K562 (cell line): ENCODE measurements at regions not wholly inside any gene's neighbourhood (a gene's known extent, or its start where the extent isn't known, plus 50 kb on each side); places are given as distances from the start of the nearest gene placed in this dataset.

ENCODE experiments used
- ATAC-seq: fragments of 200-7000 bp; cut with Tn5 transposase; 3 replicates; pipeline ENCODE4 v1.9.1; 2020; ENCODE audit warnings: moderate library complexity
- BruUV-seq: library from RNA; stranded (reverse); fragments of 400-500 nt; replicated peaks from 2 replicates; lab custom pipeline; 2021; lab: Mats Ljungman, UMichigan
- CTCF ChIA-PET: fragments of 300-600 bp; formaldehyde crosslinking; extraction: SDS; loops from one replicate; lab custom pipeline; 2021; ENCODE audit warnings: low intra/inter-chr PET ratio; lab: Yijun Ruan, JAX
- POLR2A ChIA-PET: fragments of 300-600, 350-650 bp; sonication (Branson Sonifier 250); formaldehyde crosslinking; extraction: SDS; loops from one replicate; lab custom pipeline; 2021; ENCODE audit warnings: antibody characterized with exemption, inconsistent platforms; lab: Yijun Ruan, JAX
- DNase-seq, 4 experiments: peaks; one replicate each; pipeline versions ENCODE4 v3.0.0 to v3.0.0-alpha.2; 2011 to 2018; ENCODE audit warnings: low spot score in 3 of 4, mixed read lengths in 3 of 4; ENCODE audit errors: extremely low read depth in 1 of 4
- FAIRE-seq: peaks from 2 replicates; lab custom pipeline; 2011; peaks lifted over from hg19 to GRCh38; lab: Jason Lieb, UNC
- H2AFZ ChIP-seq: 2 replicates; pipeline ENCODE4 v1.6.0; 2011; ENCODE audit warnings: low read depth, low read length, control low read depth, inconsistent platforms
- H3K27ac ChIP-seq: fragments of 200-600 bp; 3 replicates; pipeline ENCODE4 v1.8.0; 2011; ENCODE audit warnings: low read depth, mild to moderate bottlenecking, control low read depth, inconsistent platforms, low read length, moderate library complexity, mixed read lengths; ENCODE audit errors: extremely low read depth
- H3K27me3 ChIP-seq, 2 experiments: fragments of 300-600 bp in 1 of 2; 2 replicates in 1 of 2; 3 replicates in 1 of 2; pipeline versions ENCODE4 v1.6.0 to v1.8.0; 2011; ENCODE audit warnings: inconsistent platforms in 2 of 2, low read length in 2 of 2, mild to moderate bottlenecking in 1 of 2, mixed read lengths in 1 of 2, moderate library complexity in 1 of 2; ENCODE audit not compliant: control insufficient read depth in 2 of 2, insufficient read depth in 2 of 2
- H3K36me3 ChIP-seq: fragments of 300-600 bp; 3 replicates; pipeline ENCODE4 v1.8.0; 2011; ENCODE audit warnings: mild to moderate bottlenecking, low read length, inconsistent platforms; ENCODE audit not compliant: control insufficient read depth, insufficient read depth
- H3K4me1 ChIP-seq, 2 experiments: fragments of 200-600 bp in 1 of 2; replicated peaks in 1 of 2; 2 replicates in 1 of 2; 3 replicates in 1 of 2; pipeline versions ENCODE4 v1.5.1 to v1.8.0; 2011; ENCODE audit warnings: inconsistent platforms in 2 of 2, low read length in 2 of 2, mild to moderate bottlenecking in 1 of 2, mixed read lengths in 1 of 2, moderate library complexity in 1 of 2; ENCODE audit not compliant: control insufficient read depth in 2 of 2, insufficient read depth in 2 of 2
- H3K4me2 ChIP-seq: 2 replicates; pipeline ENCODE4 v1.6.1; 2011; ENCODE audit warnings: low read length, control low read depth, inconsistent platforms, mixed read lengths; ENCODE audit not compliant: insufficient read depth
- H3K4me3 ChIP-seq: fragments of 200-600 bp; sonication (generic), shearing (Covaris generic); 2 replicates; pipeline ENCODE4 v1.5.1; 2016; ENCODE audit warnings: control low read depth, inconsistent platforms
- H3K79me2 ChIP-seq: fragments of 200-600 bp; 3 replicates; pipeline ENCODE4 v1.8.0; 2011; ENCODE audit warnings: low read length, inconsistent platforms; ENCODE audit not compliant: control insufficient read depth, insufficient read depth
- H3K9ac ChIP-seq, 2 experiments: 2 replicates each; pipeline versions ENCODE4 v1.6.0 to v1.6.1; 2011; ENCODE audit warnings: low read depth in 2 of 2, low read length in 2 of 2, control low read depth in 1 of 2, inconsistent platforms in 1 of 2, mild to moderate bottlenecking in 1 of 2, mixed read lengths in 1 of 2; ENCODE audit not compliant: insufficient read depth in 1 of 2
- H3K9me1 ChIP-seq: one replicate; pipeline ENCODE4 v1.6.0; 2011; ENCODE audit warnings: inconsistent platforms, mild to moderate bottlenecking, low read length, moderate library complexity; ENCODE audit not compliant: control insufficient read depth, insufficient read depth
- H3K9me3 ChIP-seq: replicated peaks from 2 replicates; pipeline ENCODE4 v1.5.1; 2011; ENCODE audit warnings: low read depth, low read length, inconsistent platforms; ENCODE audit not compliant: control insufficient read depth, insufficient read depth
- H4K20me1 ChIP-seq: replicated peaks from 2 replicates; pipeline ENCODE4 v1.6.1; 2011; ENCODE audit warnings: low read length, inconsistent platforms, mixed read lengths; ENCODE audit not compliant: control insufficient read depth, insufficient read depth
- CXXC5 ChIP-seq: fragments of 250-450 bp; sonication (Bioruptor Pico); IDR thresholded peaks from 2 replicates; pipeline ENCODE4 v1.8.0; 2022; ENCODE audit warnings: inconsistent platforms, mild to moderate bottlenecking, moderate library complexity
- ETS2 ChIP-seq: IDR thresholded peaks from 2 replicates; pipeline ENCODE4 v1.6.1; 2016; ENCODE audit warnings: borderline replicate concordance, missing genetic modification characterization, mild to moderate bottlenecking, moderate library complexity, missing compliant biosample characterization; ENCODE audit not compliant: poor library complexity, severe bottlenecking
- FOS ChIP-seq: IDR thresholded peaks from 3 replicates; pipeline ENCODE4 v1.6.1; 2011; ENCODE audit not compliant: insufficient read length; ENCODE audit errors: extremely low read depth
- KDM1A ChIP-seq, 2 experiments: fragments of 450-650 bp; IDR thresholded peaks; 2 replicates each; pipeline ENCODE4 v1.6.1; 2016; ENCODE audit warnings: mild to moderate bottlenecking in 2 of 2
- PHF8 ChIP-seq: fragments of 200-600 bp; sonication (generic); IDR thresholded peaks from 2 replicates; pipeline ENCODE4 v1.6.1; 2012; ENCODE audit warnings: mixed run types, mild to moderate bottlenecking, inconsistent platforms, low read length, moderate library complexity, borderline replicate concordance
- SMAD4 ChIP-seq: fragments of 250-450 bp; sonication (Bioruptor Pico); conservative IDR thresholded peaks from 2 replicates; pipeline ENCODE4 v1.8.0; 2021; ENCODE audit warnings: inconsistent platforms, mild to moderate bottlenecking, moderate library complexity
- ZNF224 ChIP-seq: sonication (generic); formaldehyde crosslinking; IDR thresholded peaks from 2 replicates; pipeline ENCODE4 v1.8.0; 2022; ENCODE audit warnings: mild to moderate bottlenecking, missing genetic modification reagents
- WGBS: fragments of 100-300 bp; shearing (Covaris generic); methylation state at CpG from one replicate; pipeline ENCODE4 v1.1.6; 2016; ENCODE audit warnings: low coverage, mixed read lengths; ENCODE audit not compliant: insufficient coverage; ENCODE audit errors: missing lambda C conversion rate; 5-methylcytosine and 5-hydroxymethylcytosine counted together
- in situ Hi-C: fragments of 300-500 bp; cut with MboI; formaldehyde crosslinking; loops from 4 replicates; pipeline ENCODE4 v1.15.0; 2018; ENCODE audit warnings: inconsistent platforms, mixed read lengths
- intact Hi-C: fragments of 100-400 bp; cut with micrococcal nuclease; formaldehyde crosslinking; loops from 2 replicates; pipeline ENCODE4 v1.14.2; 2022
- TF ChIP-seq, protein P1 (sequence below): fragments of 450-650 bp; IDR thresholded peaks from 2 replicates; pipeline ENCODE4 v1.6.1; 2017; ENCODE audit warnings: antibody characterized with exemption

DNA sequence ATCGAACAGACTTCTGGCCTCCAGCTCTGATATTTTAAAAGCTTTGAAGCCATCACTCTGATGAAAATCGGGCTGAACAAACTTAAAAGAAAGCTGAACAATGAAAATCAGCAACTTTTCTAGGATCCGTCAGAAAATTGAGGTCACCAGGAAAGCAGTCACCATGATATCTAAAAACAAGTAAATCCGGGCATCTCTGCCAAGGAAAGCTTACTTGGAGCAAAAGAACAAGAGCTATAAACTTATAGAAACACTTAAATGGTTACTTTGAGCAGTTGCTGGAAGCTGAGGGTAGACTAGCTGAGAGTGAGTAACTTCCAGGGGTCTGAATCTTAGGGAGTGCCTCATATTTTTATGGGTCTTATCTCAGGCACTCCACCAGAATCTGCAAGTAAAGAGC lies 1043.0 kb upstream of the CDH18 start:
- Histone ChIP-seq H3K4me3 (no peak overlapping the region), H3K36me3 (no peaks in the 10 kb centered on the region), H4K20me1 (no peaks in the 10 kb centered on the region), H2AFZ (no peak overlapping the region), H3K9ac (no peak overlapping the region), H3K9me1 (no peaks in the 10 kb centered on the region), H3K79me2 (no peaks in the 10 kb centered on the region)
- ATAC-seq (no peak), FAIRE-seq (no peak)
- no TSS peak for BruUV-seq
- in situ Hi-C loops: no loop called here
- TF ChIP-seq FOS: no peak
- TF ChIP-seq KDM1A (IDR thresholded peaks at IDR 0.05): no peak
- TF ChIP-seq, protein P1, sequence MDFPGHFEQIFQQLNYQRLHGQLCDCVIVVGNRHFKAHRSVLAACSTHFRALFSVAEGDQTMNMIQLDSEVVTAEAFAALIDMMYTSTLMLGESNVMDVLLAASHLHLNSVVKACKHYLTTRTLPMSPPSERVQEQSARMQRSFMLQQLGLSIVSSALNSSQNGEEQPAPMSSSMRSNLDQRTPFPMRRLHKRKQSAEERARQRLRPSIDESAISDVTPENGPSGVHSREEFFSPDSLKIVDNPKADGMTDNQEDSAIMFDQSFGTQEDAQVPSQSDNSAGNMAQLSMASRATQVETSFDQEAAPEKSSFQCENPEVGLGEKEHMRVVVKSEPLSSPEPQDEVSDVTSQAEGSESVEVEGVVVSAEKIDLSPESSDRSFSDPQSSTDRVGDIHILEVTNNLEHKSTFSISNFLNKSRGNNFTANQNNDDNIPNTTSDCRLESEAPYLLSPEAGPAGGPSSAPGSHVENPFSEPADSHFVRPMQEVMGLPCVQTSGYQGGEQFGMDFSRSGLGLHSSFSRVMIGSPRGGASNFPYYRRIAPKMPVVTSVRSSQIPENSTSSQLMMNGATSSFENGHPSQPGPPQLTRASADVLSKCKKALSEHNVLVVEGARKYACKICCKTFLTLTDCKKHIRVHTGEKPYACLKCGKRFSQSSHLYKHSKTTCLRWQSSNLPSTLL: no peak
- no peak for TF ChIP-seq ZNF224
- TF ChIP-seq ETS2 (tag): no peak
- no peak for TF ChIP-seq CXXC5 (CRISPR knock-in tag)
- TF ChIP-seq SMAD4: no peak
- no peak for TF ChIP-seq PHF8
- TF ChIP-seq, all 486 proteins: peak for 0
- POLR2A ChIA-PET: no interaction called here
- H3K27me3 ChIP-seq: no peaks in the 10 kb centered on the region
- CTCF ChIA-PET: no interaction called here
- H3K27ac ChIP-seq: no peak overlapping the region
- H3K9me3 ChIP-seq: peaks cover 5% of the 10 kb centered on the region; the same call in 1 of the 2 replicates
- DNase-seq: no peak
- intact Hi-C loops: no loop called here
- H3K4me1 ChIP-seq: no peaks in the 10 kb centered on the region
- WGBS: 2% methylated on average over 4 of the region's 4 CpGs
- no peak overlapping the region for H3K4me2 ChIP-seq
